Upper lobe of left lung (tissue), 4 donors: ENCODE measurements at regions not wholly inside any gene's neighbourhood (a gene's known extent, or its start where the extent isn't known, plus 50 kb on each side); places are given as distances from the start of the nearest gene placed in this dataset.
"Not testable (repeated sequence)": the region's sequence is repeated elsewhere in the genome, so short reads cannot be mapped to it uniquely, and the experiment has no call there.

Experiments used
- CTCF ChIP-seq, 6 experiments: fragments of 450-650 bp in 4 of 6; fragments of 200-600 bp in 2 of 6; sonication (generic) in 2 of 6; IDR thresholded peaks; one replicate each; pipeline ENCODE4 v1.5.1; 2016 to 2019; ENCODE audit warnings: antibody characterized with exemption in 6 of 6
- EP300 ChIP-seq, 4 donors: sonication (generic); formaldehyde crosslinking; IDR thresholded peaks; one replicate each; pipeline ENCODE4 v1.5.1; 2017; ENCODE audit warnings: antibody characterized with exemption in 4 of 4, control low read depth in 2 of 4
- POLR2A ChIP-seq, 4 donors: fragments of 450-650 bp; IDR thresholded peaks; one replicate each; pipeline ENCODE4 v1.5.1; 2016 to 2017; ENCODE audit warnings: antibody characterized with exemption in 4 of 4, mild to moderate bottlenecking in 2 of 4
- POLR2AphosphoS5 ChIP-seq, 2 donors: sonication (generic); formaldehyde crosslinking; IDR thresholded peaks; one replicate each; pipeline ENCODE4 v1.5.1; 2017; ENCODE audit warnings: antibody characterized with exemption in 2 of 2

GRCh38 chr2:47279525-47279924, 89.6 kb upstream of the EPCAM start:
- TF ChIP-seq POLR2A, CTCF, POLR2AphosphoS5, EP300 (IDR thresholded peaks at IDR 0.05): not testable (repeated sequence)
